ENCODE measurements at regions not wholly inside any gene's neighbourhood (a gene's known extent, or its start where the extent isn't known, plus 50 kb on each side); places are given as distances from the start of the nearest gene placed in this dataset.
A peak's percentile ranks its signal among the peaks of the same experiment; 100 is the strongest.

GRCh38 chr1:106080608-106081325 lies 975.7 kb upstream of the PRMT6 start:
- Histone ChIP-seq H3K4me3 (no peak overlapping the region), H3K36me3 (no peaks in the 10 kb centered on the region), H4K20me1 (no peaks in the 10 kb centered on the region), H3K4me2 (no peak overlapping the region), H3K9ac (no peak overlapping the region), H3K9me3 (replicated peaks in 1 of 11) (peaks cover 0 to 9% (median 7%) of the 10 kb centered on the region in 11 experiments; a peak in 13 of 22 replicates), H3K27me3 (no peaks in the 10 kb centered on the region), H3K4me1 (no peaks in the 10 kb centered on the region), H3K27ac (no peak overlapping the region)
- no peak for TF ChIP-seq Cebpa-rat (IDR thresholded peaks at IDR 0.05)

- Histone ChIP-seq H3K27ac (no peak overlapping the region), H3K9ac (no peak overlapping the region), H3K4me1 (no peaks in the 10 kb centered on the region), H3K4me3 (no peak overlapping the region), H3K36me3 (no peaks in the 10 kb centered on the region), H3K4me2 (no peak overlapping the region), H4K20me1 (no peaks in the 10 kb centered on the region), H3K27me3 (no peaks in the 10 kb centered on the region), H3K9me3 (replicated peaks in 1 of 11) (peaks cover 0 to 4% (median 0%) of the 10 kb centered on the region in 11 experiments; a peak in 2 of 22 replicates)
- no peak for TF ChIP-seq Cebpa-rat (IDR thresholded peaks at IDR 0.05)
Observed at GRCh38 chr1:106111044-106111443, 945.4 kb upstream of the PRMT6 start.

GRCh38 chr1:106113851-106114250 lies 942.6 kb upstream of the PRMT6 start:
- Histone ChIP-seq H4K20me1 (no peaks in the 10 kb centered on the region), H3K9me3 (replicated peaks in 1 of 11) (peaks cover 5 to 24% (median 7%) of the 10 kb centered on the region in 11 experiments), H3K4me2 (no peak overlapping the region), H3K27ac (no peak overlapping the region), H3K27me3 (no peaks in the 10 kb centered on the region), H3K4me3 (no peak overlapping the region), H3K9ac (no peak overlapping the region), H3K4me1 (no peaks in the 10 kb centered on the region), H3K36me3 (no peaks in the 10 kb centered on the region)
- no peak for TF ChIP-seq Cebpa-rat (IDR thresholded peaks at IDR 0.05)

- no peaks in the 10 kb centered on the region; a peak in 1 of 22 replicates for H3K36me3 ChIP-seq
- no peaks in the 10 kb centered on the region for H3K4me1 ChIP-seq
- TF ChIP-seq Cebpa-rat (IDR thresholded peaks at IDR 0.05): no peak
- H3K4me3 ChIP-seq: no peak overlapping the region
- H3K4me2 ChIP-seq: no peak overlapping the region
- H3K27me3 ChIP-seq: no peaks in the 10 kb centered on the region
- peaks cover 37 to 52% (median 38%) of the 10 kb centered on the region in 11 experiments for H3K9me3 ChIP-seq (replicated peaks in 1 of 11)
- H4K20me1 ChIP-seq: no peaks in the 10 kb centered on the region
- H3K9ac ChIP-seq: no peak overlapping the region
- H3K27ac ChIP-seq: no peak overlapping the region
Observed at GRCh38 chr1:106120789-106121188, 935.7 kb upstream of the PRMT6 start.

GRCh38 chr1:106121728-106122127 lies 934.7 kb upstream of the PRMT6 start:
- H3K4me1 ChIP-seq: no peaks in the 10 kb centered on the region
- no peak overlapping the region for H3K9ac ChIP-seq
- peaks cover 37 to 52% (median 38%) of the 10 kb centered on the region in 11 experiments for H3K9me3 ChIP-seq (replicated peaks in 1 of 11)
- H3K27ac ChIP-seq: no peak overlapping the region
- H4K20me1 ChIP-seq: no peaks in the 10 kb centered on the region
- TF ChIP-seq Cebpa-rat (IDR thresholded peaks at IDR 0.05): no peak
- no peak overlapping the region for H3K4me3 ChIP-seq
- H3K27me3 ChIP-seq: no peaks in the 10 kb centered on the region
- no peaks in the 10 kb centered on the region; a peak in 1 of 22 replicates for H3K36me3 ChIP-seq
- H3K4me2 ChIP-seq: no peak overlapping the region

GRCh38 chr1:106134561-106134960 lies 921.9 kb upstream of the PRMT6 start:
- Histone ChIP-seq H3K4me3 (no peak overlapping the region), H3K9ac (no peak overlapping the region), H4K20me1 (no peaks in the 10 kb centered on the region), H3K36me3 (no peaks in the 10 kb centered on the region), H3K4me1 (no peaks in the 10 kb centered on the region), H3K4me2 (no peak overlapping the region), H3K27me3 (no peaks in the 10 kb centered on the region), H3K27ac (no peak overlapping the region), H3K9me3 (replicated peaks in 1 of 11) (no peaks in the 10 kb centered on the region)
- no peak for TF ChIP-seq Cebpa-rat (IDR thresholded peaks at IDR 0.05)

GRCh38 chr1:106173101-106173500 lies 883.4 kb upstream of the PRMT6 start:
- Histone ChIP-seq H3K36me3 (no peaks in the 10 kb centered on the region), H3K27ac (no peak overlapping the region), H4K20me1 (no peaks in the 10 kb centered on the region), H3K4me2 (peak overlapping the region in 3 of 11 experiments; percentile 2 to 17 (median 14); a peak in 3 of 22 replicates), H3K27me3 (no peaks in the 10 kb centered on the region), H3K4me1 (peaks cover 0 to 8% (median 2%) of the 10 kb centered on the region in 10 experiments; a peak in 3 of 20 replicates), H3K4me3 (no peak overlapping the region), H3K9ac (no peak overlapping the region), H3K9me3 (replicated peaks in 1 of 11) (no peaks in the 10 kb centered on the region; a peak in 1 of 22 replicates)
- no peak for TF ChIP-seq Cebpa-rat (IDR thresholded peaks at IDR 0.05)

GRCh38 chr1:106178791-106179190 lies 877.7 kb upstream of the PRMT6 start:
- Histone ChIP-seq H3K9ac (no peak overlapping the region), H3K4me3 (no peak overlapping the region), H4K20me1 (no peaks in the 10 kb centered on the region), H3K9me3 (replicated peaks in 1 of 11) (peaks cover 7 to 12% (median 9%) of the 10 kb centered on the region in 11 experiments), H3K4me2 (no peak overlapping the region), H3K27me3 (no peaks in the 10 kb centered on the region), H3K27ac (no peak overlapping the region), H3K36me3 (no peaks in the 10 kb centered on the region), H3K4me1 (no peaks in the 10 kb centered on the region)
- no peak for TF ChIP-seq Cebpa-rat (IDR thresholded peaks at IDR 0.05)

- no peaks in the 10 kb centered on the region for H3K36me3 ChIP-seq
- no peak overlapping the region for H3K27ac ChIP-seq
- no peak overlapping the region for H3K9ac ChIP-seq
- H3K9me3 ChIP-seq (replicated peaks in 1 of 11): peaks cover 7 to 12% (median 9%) of the 10 kb centered on the region in 11 experiments
- H4K20me1 ChIP-seq: no peaks in the 10 kb centered on the region
- H3K4me2 ChIP-seq: no peak overlapping the region
- H3K4me3 ChIP-seq: no peak overlapping the region
- no peak for TF ChIP-seq Cebpa-rat (IDR thresholded peaks at IDR 0.05)
- no peaks in the 10 kb centered on the region for H3K4me1 ChIP-seq
- no peaks in the 10 kb centered on the region for H3K27me3 ChIP-seq
Observed at GRCh38 chr1:106181866-106182265, 874.6 kb upstream of the PRMT6 start.

- H3K4me2 ChIP-seq: no peak overlapping the region
- H3K27ac ChIP-seq: no peak overlapping the region
- H3K9ac ChIP-seq: no peak overlapping the region
- no peaks in the 10 kb centered on the region for H3K4me1 ChIP-seq
- TF ChIP-seq Cebpa-rat (IDR thresholded peaks at IDR 0.05): no peak
- no peaks in the 10 kb centered on the region for H4K20me1 ChIP-seq
- no peaks in the 10 kb centered on the region for H3K27me3 ChIP-seq
- no peaks in the 10 kb centered on the region for H3K36me3 ChIP-seq
- H3K4me3 ChIP-seq: no peak overlapping the region
- H3K9me3 ChIP-seq (replicated peaks in 1 of 11): peaks cover 7 to 12% (median 9%) of the 10 kb centered on the region in 11 experiments
Observed at GRCh38 chr1:106185089-106185488, 871.4 kb upstream of the PRMT6 start.
